ENCODE measurements at regions not wholly inside any gene's neighbourhood (a gene's known extent, or its start where the extent isn't known, plus 50 kb on each side); places are given as distances from the start of the nearest gene placed in this dataset.
A peak's percentile ranks its signal among the peaks of the same experiment; 100 is the strongest.

DNA sequence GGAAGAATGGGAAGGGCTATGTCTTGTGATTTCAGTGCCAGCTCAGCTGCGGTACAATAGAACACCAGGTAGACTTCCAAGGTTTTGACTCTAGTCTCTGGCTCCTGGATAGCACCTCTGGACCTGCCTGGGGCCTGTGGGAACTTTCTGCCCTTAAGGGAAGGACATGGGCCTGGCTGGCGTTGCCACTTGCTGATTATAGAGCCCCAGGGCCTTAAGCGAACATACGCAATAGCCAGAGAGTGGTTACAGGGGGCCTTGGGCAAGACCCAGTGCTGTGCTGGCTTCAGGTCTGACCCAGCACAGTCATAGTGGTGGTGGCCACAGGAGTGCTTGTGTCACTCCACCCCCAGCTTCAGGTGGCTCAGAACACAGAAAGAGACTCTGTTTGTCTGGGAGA is 131.1 kb upstream of the COL21A1 start:
- no peak for DNase-seq (ENCODE audit: low spot score)

- no peak for DNase-seq (ENCODE audit: low spot score)
These were observed 129.9 kb upstream of the COL21A1 start for GRCh38 chr6:56377295-56377694.

DNA sequence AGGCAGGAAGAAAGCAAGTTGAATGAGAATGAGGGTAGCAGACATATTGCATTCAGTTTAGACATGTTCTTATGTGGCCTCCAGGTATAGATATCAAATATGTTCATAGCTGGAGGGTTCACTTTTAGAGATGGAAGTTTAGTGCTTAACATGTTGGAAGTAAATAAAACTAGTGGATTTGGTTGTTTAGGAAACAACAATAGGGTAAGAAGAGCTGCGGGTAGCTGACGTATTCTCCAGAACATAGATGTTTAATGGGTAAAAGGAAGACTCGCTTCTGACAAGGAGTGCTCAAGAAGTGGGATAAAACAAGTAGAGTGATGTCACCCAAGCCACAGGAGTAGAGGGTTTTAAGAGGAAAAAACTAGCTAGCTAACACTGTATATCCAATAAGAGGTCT is 128.4 kb upstream of the COL21A1 start:
- no peak for DNase-seq (ENCODE audit: low spot score)

GRCh38 chr6:56374841-56375369 is 127.5 kb upstream of the COL21A1 start:
- DNase-seq (ENCODE audit: low spot score): no peak

- no peak for DNase-seq (ENCODE audit: low spot score)
These were observed 125.1 kb upstream of the COL21A1 start for GRCh38 chr6:56372406-56372995.

- no peak for DNase-seq (ENCODE audit: low spot score)
These were observed 123.3 kb upstream of the COL21A1 start for GRCh38 chr6:56370561-56371211.

GRCh38 chr6:56370127-56370540 is 122.8 kb upstream of the COL21A1 start:
- peak; percentile 73 for DNase-seq (ENCODE audit: low spot score)

GRCh38 chr6:56368491-56368890 is 121.1 kb upstream of the COL21A1 start:
- no peak for DNase-seq (ENCODE audit: low spot score)

GRCh38 chr6:56366141-56366852 is 118.9 kb upstream of the COL21A1 start:
- DNase-seq (ENCODE audit: low spot score): peak; percentile 18

DNA sequence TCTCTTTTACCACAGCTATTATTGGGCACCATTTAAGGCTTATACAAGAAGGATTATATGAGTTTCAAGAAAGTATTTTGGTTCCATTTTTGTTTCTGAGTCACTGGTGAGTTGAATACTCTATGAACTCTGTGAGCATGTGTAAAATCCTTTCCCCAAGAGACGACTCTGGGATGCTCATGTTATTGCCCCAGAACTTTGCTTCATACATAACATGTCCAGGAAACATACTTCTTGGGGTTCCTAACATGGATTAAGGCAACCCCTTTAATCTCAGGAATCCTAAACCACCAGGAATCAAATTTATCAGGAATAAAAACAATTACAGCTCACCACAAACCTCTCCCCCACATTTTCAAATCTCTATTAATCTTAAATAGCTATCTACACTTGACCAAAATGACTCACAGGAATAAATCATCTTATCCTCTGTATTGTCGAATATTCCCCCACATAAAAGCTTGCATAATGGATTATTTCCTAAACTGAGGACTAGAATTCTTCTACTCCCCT is 117.5 kb upstream of the COL21A1 start:
- DNase-seq (ENCODE audit: low spot score): no peak

DNA sequence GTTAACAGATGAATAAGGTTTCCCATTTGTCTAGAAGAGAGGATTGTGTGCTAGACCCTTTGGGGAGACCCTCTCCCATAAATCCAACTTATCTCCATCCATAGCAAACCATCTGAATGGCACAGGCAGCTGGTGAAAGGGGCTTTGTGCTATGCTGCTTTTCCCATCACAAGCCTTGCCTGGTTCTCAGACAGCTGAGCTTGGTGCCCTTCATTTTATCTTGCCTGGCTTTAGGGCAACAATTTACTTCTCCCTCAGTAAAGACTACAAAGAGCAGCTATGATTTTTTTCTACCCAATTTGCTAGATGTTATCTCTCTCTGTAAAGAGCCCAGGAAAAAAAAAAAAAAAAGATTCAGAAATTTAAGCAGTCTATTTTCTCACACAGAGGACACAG is 117.0 kb upstream of the COL21A1 start:
- peak; percentile 89 for DNase-seq (ENCODE audit: low spot score)

DNA sequence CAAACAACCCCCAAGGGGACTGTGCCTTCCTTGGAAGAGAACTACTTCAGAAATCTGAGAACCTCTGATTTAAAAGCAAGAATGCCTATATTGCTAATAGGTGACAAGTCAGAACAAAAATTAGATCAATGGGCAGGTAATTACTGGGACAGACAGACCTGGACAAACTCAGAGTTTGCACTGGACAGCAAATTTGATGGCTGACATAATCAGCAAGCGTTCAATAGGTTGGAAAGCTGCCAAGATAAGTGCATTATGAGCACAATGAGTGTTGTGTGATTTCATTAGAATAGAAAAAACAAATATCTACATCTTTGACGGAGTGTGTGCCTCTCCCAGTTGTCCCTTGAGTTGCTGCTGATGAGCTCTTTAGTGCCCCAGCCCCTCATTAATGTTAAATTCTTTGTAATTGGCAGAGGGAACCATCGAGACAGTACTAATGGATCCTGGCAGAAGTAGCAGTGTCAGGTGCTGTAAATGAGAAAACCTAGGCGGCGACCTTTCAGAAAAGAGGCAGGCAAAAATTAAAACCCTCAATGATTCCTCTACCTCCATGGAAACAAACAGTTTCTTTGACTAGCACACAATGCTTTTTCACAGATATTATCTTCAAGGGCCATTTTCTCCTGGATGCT is 116.5 kb upstream of the COL21A1 start:
- DNase-seq (ENCODE audit: low spot score): peak; percentile 97

- DNase-seq (ENCODE audit: low spot score): no peak
These were observed 114.4 kb upstream of the COL21A1 start for GRCh38 chr6:56361812-56362211.

DNA sequence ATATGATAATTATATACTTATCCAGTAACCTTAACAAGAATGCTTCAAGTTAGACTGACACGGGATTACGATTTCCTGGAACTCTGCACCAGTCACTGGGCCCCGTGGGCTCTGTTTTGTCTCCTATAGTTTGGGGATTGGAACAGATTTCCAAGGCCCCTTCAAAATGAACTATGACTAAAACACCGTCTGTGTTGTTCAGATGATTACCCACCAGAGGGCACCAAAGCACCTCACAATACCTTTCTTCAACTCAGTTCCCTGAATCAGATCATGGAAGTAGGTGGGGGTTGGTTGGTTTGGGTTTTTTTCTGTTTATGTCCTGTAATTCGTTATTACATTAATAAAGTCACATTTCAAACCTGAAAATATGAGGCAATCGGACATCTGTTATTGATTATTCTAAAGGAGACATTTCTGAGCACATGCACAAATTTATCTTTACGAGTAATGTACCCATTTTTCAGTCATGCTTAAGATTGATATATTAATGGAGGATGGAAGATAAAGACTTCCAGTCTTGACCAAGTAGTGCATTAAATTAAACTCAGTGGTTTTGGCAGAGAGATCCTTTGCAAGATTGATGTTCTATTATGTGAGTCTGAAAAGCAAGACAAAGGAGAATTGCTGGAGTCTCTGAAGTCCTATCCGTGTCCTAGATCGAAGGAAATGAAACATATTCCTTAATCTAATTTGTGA is 112.0 kb upstream of the COL21A1 start:
- DNase-seq (ENCODE audit: low spot score): peak; percentile 82

DNA sequence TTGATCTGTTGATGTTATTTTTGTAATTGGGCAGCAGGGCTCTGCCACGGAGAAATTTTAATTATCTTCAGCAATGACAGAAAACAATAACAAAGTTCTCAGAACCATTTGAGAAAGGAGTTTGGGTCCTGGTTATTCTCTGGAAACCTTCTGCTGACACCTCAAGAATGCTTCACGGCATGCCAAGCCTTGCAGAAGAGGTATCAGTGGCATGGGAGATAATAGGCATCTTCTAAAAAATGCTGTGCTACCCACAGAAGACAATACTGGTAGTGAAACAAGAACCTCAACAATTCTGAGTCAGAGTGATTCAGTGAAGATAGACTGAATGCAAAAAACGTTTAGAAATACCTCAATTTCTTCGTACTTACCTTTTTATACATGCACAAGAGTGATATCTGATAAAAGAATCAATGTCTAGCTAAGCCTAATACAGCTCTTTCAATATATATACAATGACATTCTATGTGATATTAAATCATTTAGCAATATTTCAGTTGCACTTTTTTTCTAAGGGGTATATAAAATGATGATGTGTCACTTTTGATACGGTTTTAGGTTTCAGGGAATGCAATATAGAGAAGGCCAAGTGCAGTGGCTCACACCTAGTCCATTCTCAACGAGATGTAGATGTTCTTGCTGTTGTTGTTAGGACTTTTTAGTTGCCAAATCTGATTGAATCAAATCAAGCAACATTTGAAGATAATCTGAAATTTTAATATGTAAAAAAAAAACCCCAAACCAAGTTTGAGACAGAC is 110.4 kb upstream of the COL21A1 start:
- DNase-seq (ENCODE audit: low spot score): no peak

GRCh38 chr6:56356426-56356825 is 109.0 kb upstream of the COL21A1 start:
- DNase-seq (ENCODE audit: low spot score): no peak

GRCh38 chr6:56353860-56354259 is 106.5 kb upstream of the COL21A1 start:
- DNase-seq (ENCODE audit: low spot score): no peak

DNA sequence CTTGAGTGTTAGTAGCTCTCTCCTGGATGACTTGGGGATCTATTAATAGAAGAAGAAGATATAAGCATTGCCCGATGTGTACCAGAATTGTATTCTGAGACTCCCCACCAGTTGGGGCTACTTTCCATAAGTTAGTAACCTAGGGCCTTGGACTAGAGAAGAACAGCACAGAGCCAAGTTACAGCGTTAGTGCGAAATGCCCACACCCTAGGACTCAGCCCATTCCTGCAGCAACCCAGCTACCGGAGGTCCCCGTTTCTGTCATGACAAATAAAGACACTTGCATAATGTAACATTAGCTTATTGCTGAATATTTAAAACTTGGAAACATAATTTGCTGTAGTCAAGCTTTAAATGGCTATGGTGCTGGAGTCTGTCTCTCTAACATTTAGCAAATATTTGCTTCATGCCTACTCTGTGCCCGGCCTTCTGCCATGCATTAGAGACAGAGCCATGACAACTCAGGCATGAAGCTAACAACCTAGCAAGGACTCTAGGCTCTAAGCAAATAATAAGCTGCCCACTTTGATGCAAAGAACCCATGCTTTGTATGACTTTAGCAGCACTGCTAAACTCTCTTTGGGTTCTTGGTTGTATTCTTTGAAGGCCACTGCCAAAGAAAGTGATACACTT is 103.4 kb upstream of the COL21A1 start:
- DNase-seq (ENCODE audit: low spot score): no peak

GRCh38 chr6:56349194-56349593 is 101.8 kb upstream of the COL21A1 start:
- no peak for DNase-seq (ENCODE audit: low spot score)

GRCh38 chr6:56348578-56348977 is 101.2 kb upstream of the COL21A1 start:
- DNase-seq (ENCODE audit: low spot score): no peak
